HG03135 (cell line): ENCODE measurements at regions not wholly inside any gene's neighbourhood (a gene's known extent, or its start where the extent isn't known, plus 50 kb on each side); places are given as distances from the start of the nearest gene placed in this dataset.
A peak's percentile ranks its signal among the peaks of the same experiment; 100 is the strongest.

Source experiments
- ATAC-seq: cut with Tn5 transposase; IDR thresholded peaks from one replicate; pipeline ENCODE4 v1.9.1; 2021; ENCODE audit warnings: mild to moderate bottlenecking, moderate library complexity; ENCODE audit not compliant: unreplicated experiment

- ATAC-seq, result no peak
Measured at GRCh38 chr5:34501016-34501415, 155.1 kb upstream of the RAI14 start.

- no peak for ATAC-seq
Measured at GRCh38 chr5:34501840-34502239, 154.3 kb upstream of the RAI14 start.

GRCh38 chr5:34502581-34502980, 153.5 kb upstream of the RAI14 start:
- ATAC-seq, result no peak

- no peak for ATAC-seq
Measured at GRCh38 chr5:34503379-34504253, 152.5 kb upstream of the RAI14 start.

GRCh38 chr5:34504967-34505366, 151.2 kb upstream of the RAI14 start:
- no peak for ATAC-seq

GRCh38 chr5:34505731-34506130, 150.4 kb upstream of the RAI14 start:
- ATAC-seq, result no peak

- no peak for ATAC-seq
Measured at GRCh38 chr5:34507933-34508332, 148.2 kb upstream of the RAI14 start.

GRCh38 chr5:34509392-34509791, 146.7 kb upstream of the RAI14 start:
- no peak for ATAC-seq

- ATAC-seq, result no peak
Measured at GRCh38 chr5:34510002-34510401, 146.1 kb upstream of the RAI14 start.

- no peak for ATAC-seq
Measured at GRCh38 chr5:34511063-34511462, 145.1 kb upstream of the RAI14 start.

- no peak for ATAC-seq
Measured at GRCh38 chr5:34511481-34511880, 144.6 kb upstream of the RAI14 start.

- ATAC-seq, result no peak
Measured at GRCh38 chr5:34511915-34512314, 144.2 kb upstream of the RAI14 start.

- no peak for ATAC-seq
Measured at GRCh38 chr5:34516166-34516565, 140.0 kb upstream of the RAI14 start.

- no peak for ATAC-seq
Measured at GRCh38 chr5:34516686-34517085, 139.4 kb upstream of the RAI14 start.

- ATAC-seq, result no peak
Measured at GRCh38 chr5:34517249-34517648, 138.9 kb upstream of the RAI14 start.

- ATAC-seq, result no peak
Measured at GRCh38 chr5:34519489-34520220, 136.5 kb upstream of the RAI14 start.

- ATAC-seq, result no peak
Measured at GRCh38 chr5:34521628-34522290, 134.4 kb upstream of the RAI14 start.

- ATAC-seq, result peak; percentile 85
Measured at GRCh38 chr5:34522599-34523386, 133.3 kb upstream of the RAI14 start.

GRCh38 chr5:34523387-34523726, 132.8 kb upstream of the RAI14 start:
- no peak for ATAC-seq

GRCh38 chr5:34524123-34524522, 132.0 kb upstream of the RAI14 start:
- ATAC-seq, result no peak

GRCh38 chr5:34525761-34526160, 130.4 kb upstream of the RAI14 start:
- ATAC-seq, result no peak
